Memory B cell (primary cell): ENCODE measurements at regions not wholly inside any gene's neighbourhood (a gene's known extent, or its start where the extent isn't known, plus 50 kb on each side); places are given as distances from the start of the nearest gene placed in this dataset.
A peak's percentile ranks its signal among the peaks of the same experiment; 100 is the strongest.
"Not testable (repeated sequence)": the region's sequence is repeated elsewhere in the genome, so short reads cannot be mapped to it uniquely, and the experiment has no call there.

Experiments used
- ATAC-seq: fragments of 150-1000 bp; cut with Tn5 transposase; 2 replicates; pipeline ENCODE4 v1.10.0; 2021; ENCODE audit warnings: low read depth, mild to moderate bottlenecking, moderate library complexity
- DNase-seq, 2 donors: peaks; one replicate each; pipeline ENCODE4 v3.0.0; 2022; ENCODE audit warnings: low spot score in 2 of 2
- H3K27ac Mint-ChIP-seq: one replicate; pipeline ENCODE4 v1.8.0; 2022; ENCODE audit warnings: mild to moderate bottlenecking, moderate library complexity, mixed read lengths
- H3K27me3 Mint-ChIP-seq: one replicate; pipeline ENCODE4 v1.8.0; 2022; ENCODE audit warnings: mixed read lengths
- H3K36me3 Mint-ChIP-seq: one replicate; pipeline ENCODE4 v1.8.0; 2022; ENCODE audit warnings: mild to moderate bottlenecking, mixed read lengths
- H3K4me1 Mint-ChIP-seq: one replicate; pipeline ENCODE4 v1.8.0; 2022; ENCODE audit warnings: mixed read lengths
- H3K4me3 Mint-ChIP-seq: one replicate; pipeline ENCODE4 v1.8.0; 2022; ENCODE audit warnings: mild to moderate bottlenecking, moderate library complexity, mixed read lengths
- H3K9me3 Mint-ChIP-seq: one replicate; pipeline ENCODE4 v1.8.0; 2022; ENCODE audit warnings: mixed read lengths

DNA sequence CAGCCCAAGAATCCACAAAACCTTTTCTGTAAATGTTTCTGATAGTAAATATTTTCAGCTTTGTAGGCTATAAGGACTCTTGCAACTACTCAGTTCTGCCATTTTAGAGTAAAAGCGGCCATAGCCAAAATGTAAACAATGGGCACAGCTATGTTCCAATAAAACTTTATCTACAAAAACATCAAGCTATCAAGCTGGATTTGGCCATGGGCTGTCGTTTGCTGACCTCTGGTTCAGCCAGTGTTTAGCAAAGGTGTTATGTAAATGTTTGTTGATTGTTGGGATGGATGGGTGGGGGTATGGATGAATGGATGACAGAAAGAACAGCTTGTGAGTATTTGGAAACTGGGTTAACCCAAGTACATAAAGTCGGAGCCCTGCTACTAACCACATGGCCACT, 111.1 kb upstream of the VRK1 start:
- no peak for DNase-seq
- Mint-ChIP-seq H3K4me1 (no peaks in the 10 kb centered on the region), H3K27ac (no peak overlapping the region), H3K4me3 (no peak overlapping the region), H3K9me3 (peaks cover 4% of the 10 kb centered on the region), H3K36me3 (no peaks in the 10 kb centered on the region), H3K27me3 (peaks cover 15% of the 10 kb centered on the region)
- ATAC-seq: no peak

DNA sequence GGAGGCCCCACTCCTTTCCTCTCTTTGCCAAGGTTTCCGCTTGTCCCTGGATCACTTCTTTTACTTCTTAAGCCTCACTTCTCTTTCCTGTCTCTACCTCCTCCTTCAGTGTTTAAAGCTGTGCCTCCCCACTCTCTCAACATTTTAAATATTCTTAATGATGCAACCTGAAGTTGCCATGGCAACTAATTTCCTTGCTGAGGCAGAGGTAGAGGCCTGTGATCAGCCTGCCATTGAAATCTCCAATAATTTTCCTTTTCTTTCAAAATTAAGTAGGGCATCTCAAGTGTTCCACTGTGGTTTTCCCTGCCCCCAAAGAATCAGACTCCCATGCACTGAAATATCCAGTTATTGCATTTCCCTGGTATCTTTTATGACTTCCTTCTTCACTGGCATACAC, 108.6 kb upstream of the VRK1 start:
- Mint-ChIP-seq H3K9me3 (peaks cover 3% of the 10 kb centered on the region), H3K4me1 (no peaks in the 10 kb centered on the region), H3K36me3 (no peaks in the 10 kb centered on the region), H3K4me3 (no peak overlapping the region), H3K27ac (no peak overlapping the region), H3K27me3 (peaks cover 11% of the 10 kb centered on the region)
- no peak for DNase-seq
- no peak for ATAC-seq

DNA sequence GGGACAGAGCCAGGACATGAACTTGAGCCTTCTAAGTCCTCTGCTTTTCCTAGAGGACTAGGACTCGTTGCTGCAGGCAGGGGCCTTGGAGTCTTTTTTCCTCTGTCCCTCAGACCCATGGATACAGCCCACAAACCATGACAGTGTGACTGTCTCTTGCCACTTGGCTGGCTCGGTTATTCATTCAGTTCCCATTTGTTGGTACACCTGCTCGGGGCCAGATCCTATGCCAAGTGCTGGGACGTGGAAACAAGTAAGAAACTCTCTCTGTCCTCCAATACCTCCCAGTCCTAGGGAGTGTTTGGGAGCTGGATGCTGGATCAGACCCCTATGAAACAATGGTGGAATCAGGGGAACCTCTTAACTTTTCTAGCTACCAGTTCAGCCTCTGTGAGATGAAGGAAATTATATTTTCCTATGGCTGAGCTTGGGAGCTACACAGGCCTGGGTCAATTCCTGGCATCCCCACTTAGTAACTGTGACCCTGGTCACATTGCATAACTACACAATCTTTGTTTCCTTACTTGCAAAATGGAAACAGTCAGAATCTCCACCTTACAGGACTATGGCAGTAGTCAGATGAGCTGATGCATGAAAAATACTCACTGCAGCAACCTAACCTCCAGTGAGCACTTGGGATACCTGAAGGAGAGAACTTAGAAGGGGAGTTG, 106.3 kb upstream of the VRK1 start:
- H3K36me3 Mint-ChIP-seq: no peaks in the 10 kb centered on the region
- no peak overlapping the region for H3K4me3 Mint-ChIP-seq
- H3K27me3 Mint-ChIP-seq: peaks cover 5% of the 10 kb centered on the region
- H3K27ac Mint-ChIP-seq: no peak overlapping the region
- no peaks in the 10 kb centered on the region for H3K4me1 Mint-ChIP-seq
- H3K9me3 Mint-ChIP-seq: peaks cover 1% of the 10 kb centered on the region
- no peak for DNase-seq
- ATAC-seq: no peak

DNA sequence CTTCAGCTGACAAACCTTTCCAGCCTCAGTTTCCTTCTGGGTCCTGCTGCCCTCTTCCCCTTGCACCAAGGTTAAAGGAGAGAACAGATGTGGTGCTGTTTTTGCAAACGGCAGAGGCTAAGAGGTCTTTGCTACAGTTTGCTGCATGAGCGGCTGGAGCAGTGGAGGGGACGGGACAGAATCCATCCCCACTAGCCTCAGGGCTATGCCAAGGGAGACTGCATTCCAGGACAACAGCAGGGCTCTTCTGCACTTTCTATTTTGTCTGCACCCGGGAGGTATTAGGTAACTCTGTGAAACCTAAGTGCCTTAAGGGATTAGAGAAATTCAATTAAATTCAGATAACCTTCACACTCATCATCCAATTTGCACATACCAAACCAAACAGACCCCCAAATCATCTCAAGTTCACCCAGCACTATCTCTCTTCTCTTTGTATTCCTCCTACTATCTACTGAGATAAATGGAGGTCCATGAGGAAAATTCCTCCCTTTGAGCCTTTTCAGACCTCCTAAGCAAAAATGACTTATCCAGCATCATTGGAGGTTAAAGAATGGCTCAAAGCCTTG, 103.8 kb upstream of the VRK1 start:
- ATAC-seq (no peak), DNase-seq (no peak)
- Mint-ChIP-seq H3K36me3 (no peaks in the 10 kb centered on the region), H3K9me3 (peaks cover 1% of the 10 kb centered on the region), H3K27me3 (peaks cover 5% of the 10 kb centered on the region), H3K4me1 (no peaks in the 10 kb centered on the region), H3K27ac (no peak overlapping the region), H3K4me3 (no peak overlapping the region)

DNA sequence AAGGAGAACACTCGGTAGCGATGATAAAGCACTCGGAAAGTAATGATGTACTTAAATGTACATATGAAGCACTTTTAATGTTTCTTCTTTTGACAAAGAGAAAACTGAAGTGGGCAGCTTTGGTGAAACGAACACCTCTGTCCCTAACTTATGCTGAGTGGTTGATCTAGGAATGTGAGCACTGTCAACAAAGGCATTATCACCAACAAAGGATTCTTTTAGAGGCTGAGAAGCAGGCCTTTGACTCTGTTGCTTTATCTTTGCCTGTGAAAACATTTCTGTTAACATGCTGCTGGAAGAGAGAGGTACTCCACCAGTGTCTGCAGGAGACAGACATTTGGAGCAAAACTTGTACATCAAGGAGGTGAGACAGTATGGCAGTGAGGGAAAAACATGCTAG, 103.2 kb upstream of the VRK1 start:
- Mint-ChIP-seq H3K36me3 (no peaks in the 10 kb centered on the region), H3K4me3 (no peak overlapping the region), H3K4me1 (no peaks in the 10 kb centered on the region), H3K9me3 (peaks cover 1% of the 10 kb centered on the region), H3K27me3 (peaks cover 5% of the 10 kb centered on the region), H3K27ac (no peak overlapping the region)
- DNase-seq (no peak), ATAC-seq (no peak)

DNA sequence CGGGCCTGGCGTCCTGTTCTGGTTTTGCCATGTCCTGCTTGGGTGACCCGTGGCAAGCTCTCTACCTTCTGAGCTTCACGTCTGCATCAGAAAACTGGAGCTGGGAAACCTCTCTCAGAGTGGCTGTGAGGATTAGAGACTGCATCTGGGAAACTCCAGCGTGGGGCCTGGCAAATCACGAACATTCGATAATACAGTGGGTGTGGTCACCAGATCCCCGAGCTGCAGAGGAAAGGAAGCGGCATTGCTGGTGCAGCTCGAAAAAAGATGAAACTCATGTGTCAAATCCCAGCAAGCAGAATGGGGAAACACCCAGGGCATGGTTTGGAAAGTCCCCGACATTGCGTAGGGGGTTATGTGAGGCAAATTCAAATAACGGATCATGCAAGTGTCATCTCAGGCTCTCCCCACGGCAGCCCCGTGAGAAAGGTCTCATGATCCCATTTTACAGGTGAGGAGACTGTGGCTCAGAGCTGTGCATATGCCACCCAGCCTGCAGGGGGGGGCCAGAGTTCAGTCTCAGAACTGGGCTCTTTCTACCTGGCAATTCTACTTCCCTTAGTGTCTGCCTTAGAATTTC, 98.1 kb upstream of the VRK1 start:
- Mint-ChIP-seq H3K27me3 (peaks cover 13% of the 10 kb centered on the region), H3K9me3 (peaks cover 2% of the 10 kb centered on the region)
- DNase-seq: peak in 1 of 2 donors; percentile 3

DNA sequence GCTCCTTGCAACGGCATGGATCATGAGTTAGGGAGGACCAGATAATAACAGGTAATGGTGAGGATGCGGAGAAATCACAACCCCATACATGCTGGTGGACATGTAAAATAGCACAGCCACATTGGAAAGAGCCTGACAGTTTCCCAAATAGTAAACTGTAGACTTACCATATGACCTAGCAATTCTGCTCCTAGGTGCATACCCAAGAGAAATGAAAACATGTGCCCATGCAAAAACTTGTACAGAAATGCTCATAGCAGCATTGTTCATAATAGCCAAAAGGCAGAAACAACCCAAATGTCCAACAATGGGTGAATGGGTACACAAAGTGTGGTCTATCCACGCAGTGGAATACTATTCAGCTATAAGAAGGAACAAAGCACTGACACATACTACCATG, 97.5 kb upstream of the VRK1 start:
- H3K9me3 Mint-ChIP-seq: peaks cover 2% of the 10 kb centered on the region
- no peak for ATAC-seq
- no peaks in the 10 kb centered on the region for H3K36me3 Mint-ChIP-seq
- H3K27me3 Mint-ChIP-seq: peaks cover 15% of the 10 kb centered on the region
- no peaks in the 10 kb centered on the region for H3K4me1 Mint-ChIP-seq
- H3K4me3 Mint-ChIP-seq: no peak overlapping the region
- no peak overlapping the region for H3K27ac Mint-ChIP-seq
- no peak for DNase-seq

More for the DNA sequence above, 98.1 kb upstream of the VRK1 start:
- H3K4me1 Mint-ChIP-seq: no peaks in the 10 kb centered on the region
- no peak overlapping the region for H3K4me3 Mint-ChIP-seq
- H3K36me3 Mint-ChIP-seq: no peaks in the 10 kb centered on the region
- H3K27ac Mint-ChIP-seq: no peak overlapping the region
- ATAC-seq: peak; percentile 86

DNA sequence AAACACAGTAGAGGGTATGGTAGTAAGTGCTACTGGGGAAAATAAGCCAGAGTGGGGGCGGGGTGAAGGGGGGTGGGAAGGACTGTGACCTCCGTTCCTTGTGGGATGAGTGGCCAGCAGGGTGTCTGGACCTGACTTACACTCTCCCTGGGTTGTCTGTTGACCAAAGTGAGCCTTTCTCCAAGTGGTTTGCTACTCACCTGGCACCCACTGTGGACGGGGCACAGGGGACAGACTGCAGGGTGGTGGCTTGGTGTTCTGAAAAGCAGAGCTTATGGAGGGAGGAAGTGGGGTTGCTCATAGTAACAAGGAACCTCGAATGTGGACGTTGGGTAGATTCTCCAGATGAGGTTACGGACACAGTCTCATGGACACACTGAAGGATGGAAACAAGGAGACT, 94.4 kb upstream of the VRK1 start:
- peaks cover 15% of the 10 kb centered on the region for H3K27me3 Mint-ChIP-seq

DNA sequence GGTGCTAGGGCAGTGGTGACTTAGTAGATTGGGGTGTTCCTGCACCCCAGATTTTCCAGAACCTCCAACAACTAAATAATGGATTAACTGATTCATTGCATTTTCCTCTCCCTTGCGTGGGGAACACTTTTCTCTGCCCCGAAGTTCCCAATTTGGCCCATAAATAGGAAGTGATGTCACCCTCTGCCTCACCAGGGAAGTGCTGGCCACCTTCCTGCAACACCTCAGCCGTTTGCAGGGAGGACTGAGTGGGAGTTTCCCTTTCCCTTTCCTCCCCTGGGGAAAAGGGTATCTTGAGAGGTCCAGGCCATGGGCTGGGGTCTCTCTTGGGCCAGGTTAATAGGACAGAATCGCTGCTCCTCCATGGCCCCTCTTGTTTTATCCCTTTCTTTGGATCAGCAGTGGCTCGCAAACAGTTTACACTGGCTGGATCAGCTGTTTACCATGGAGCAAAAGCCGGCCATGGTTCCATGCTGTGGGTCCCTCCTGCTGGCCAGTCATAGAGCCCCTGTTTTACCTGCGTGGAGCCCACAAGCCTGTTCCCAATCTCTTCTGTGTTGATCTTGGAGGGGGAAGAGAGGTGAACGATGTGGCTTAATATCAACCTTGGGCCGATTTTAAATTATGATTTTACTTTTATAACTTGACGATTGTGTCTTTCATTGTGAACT, 91.6 kb upstream of the VRK1 start:
- H3K4me1 Mint-ChIP-seq: no peaks in the 10 kb centered on the region
- H3K4me3 Mint-ChIP-seq: no peak overlapping the region
- no peaks in the 10 kb centered on the region for H3K9me3 Mint-ChIP-seq
- ATAC-seq: no peak
- peaks cover 14% of the 10 kb centered on the region for H3K27me3 Mint-ChIP-seq
- no peak overlapping the region for H3K27ac Mint-ChIP-seq
- DNase-seq: no peak
- H3K36me3 Mint-ChIP-seq: no peaks in the 10 kb centered on the region

More for the DNA sequence above, 94.4 kb upstream of the VRK1 start:
- Mint-ChIP-seq H3K27ac (no peak overlapping the region), H3K9me3 (peaks cover 2% of the 10 kb centered on the region), H3K4me1 (no peaks in the 10 kb centered on the region), H3K36me3 (no peaks in the 10 kb centered on the region), H3K4me3 (no peak overlapping the region)
- no peak for ATAC-seq
- no peak for DNase-seq

DNA sequence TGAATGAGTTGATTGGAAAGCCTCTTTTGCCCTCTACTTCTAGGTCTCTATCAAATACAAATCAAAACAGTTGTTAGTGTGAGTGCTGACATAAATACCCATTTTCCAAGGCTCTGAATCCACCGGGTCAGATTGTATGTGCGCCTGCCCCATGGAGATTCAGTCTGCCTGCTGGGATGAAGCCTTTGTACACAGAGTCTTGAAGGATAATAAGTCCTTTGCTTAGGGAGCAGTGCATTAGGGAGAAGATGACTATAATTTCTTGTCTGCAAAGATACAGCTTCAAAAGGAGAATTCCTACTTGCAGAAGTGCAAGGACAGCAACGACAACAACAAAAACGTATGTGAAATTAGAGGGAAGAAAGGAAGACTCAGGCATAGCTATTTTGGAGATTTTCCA, 90.3 kb upstream of the VRK1 start:
- no peak overlapping the region for H3K4me3 Mint-ChIP-seq
- ATAC-seq: no peak
- no peak overlapping the region for H3K27ac Mint-ChIP-seq
- no peaks in the 10 kb centered on the region for H3K36me3 Mint-ChIP-seq
- H3K27me3 Mint-ChIP-seq: peaks cover 14% of the 10 kb centered on the region
- no peaks in the 10 kb centered on the region for H3K4me1 Mint-ChIP-seq
- DNase-seq: no peak
- H3K9me3 Mint-ChIP-seq: no peaks in the 10 kb centered on the region

DNA sequence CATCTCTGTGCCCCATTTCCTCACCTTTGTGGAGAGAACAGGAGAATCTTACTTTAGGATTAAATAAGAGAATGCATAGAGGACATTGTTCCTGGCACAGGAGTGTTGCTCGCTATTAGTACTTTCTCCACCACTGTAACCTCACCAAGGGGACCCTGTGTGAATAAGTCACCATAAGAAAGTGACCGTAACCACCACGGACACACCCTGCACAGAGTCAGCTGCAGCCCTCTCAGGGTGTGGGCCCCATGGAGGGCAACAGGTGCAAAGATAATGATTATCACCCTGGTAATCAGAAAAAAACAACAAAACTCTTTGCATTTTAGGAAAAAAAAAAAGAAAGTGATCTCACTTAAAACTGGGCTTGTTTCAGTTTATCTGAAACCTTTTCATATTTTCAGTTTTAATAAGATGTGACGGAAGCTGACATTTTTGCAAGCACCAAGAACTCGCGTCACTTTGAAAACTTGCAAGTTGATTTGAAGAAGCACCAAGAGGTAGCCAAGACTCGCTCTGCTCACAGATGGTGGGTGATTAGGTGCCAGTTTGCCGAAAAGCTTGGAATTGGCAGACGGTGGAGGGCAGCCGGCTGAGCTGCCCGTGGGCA, 87.0 kb upstream of the VRK1 start:
- Mint-ChIP-seq H3K36me3 (no peaks in the 10 kb centered on the region), H3K9me3 (no peaks in the 10 kb centered on the region), H3K4me1 (no peaks in the 10 kb centered on the region), H3K4me3 (no peak overlapping the region), H3K27me3 (peaks cover 7% of the 10 kb centered on the region), H3K27ac (no peak overlapping the region)
- DNase-seq (no peak), ATAC-seq (no peak)

DNA sequence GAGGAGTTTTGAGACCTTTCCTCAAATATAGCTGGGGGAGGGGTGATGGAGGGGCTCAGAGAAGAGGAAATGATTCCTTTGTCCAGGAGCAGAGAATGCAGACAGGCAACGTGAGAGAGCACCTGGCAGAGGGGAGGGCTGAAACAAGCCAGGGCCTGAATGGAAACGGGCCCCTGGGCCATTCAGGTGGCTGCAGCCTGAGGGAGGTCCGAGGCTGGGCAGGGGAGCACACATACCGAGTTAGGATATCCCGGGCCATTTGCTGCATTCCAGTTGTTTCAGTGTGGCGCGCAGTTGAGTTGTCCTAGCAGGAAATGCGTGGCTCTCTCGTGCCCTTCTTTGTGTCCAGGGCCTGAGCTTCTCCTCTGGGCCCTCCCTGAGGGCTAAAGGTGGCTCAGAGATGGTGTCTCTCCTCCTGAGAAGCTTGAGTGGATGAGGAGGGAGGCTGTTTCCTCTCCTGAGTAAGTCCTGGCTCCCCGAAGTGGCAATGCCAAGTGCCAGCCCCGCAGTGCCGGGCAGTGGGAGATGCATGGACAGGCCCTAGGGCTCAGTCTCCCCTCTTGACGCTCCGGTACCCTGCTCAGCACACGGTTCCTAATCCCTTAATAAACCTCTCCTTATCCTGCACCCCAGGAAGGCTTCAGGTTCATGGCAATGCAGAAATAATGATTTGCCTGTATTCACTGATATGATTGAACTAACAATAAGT, 85.5 kb upstream of the VRK1 start:
- DNase-seq: no peak
- Mint-ChIP-seq H3K4me1 (no peaks in the 10 kb centered on the region), H3K36me3 (no peaks in the 10 kb centered on the region), H3K27ac (no peak overlapping the region), H3K4me3 (no peak overlapping the region), H3K27me3 (peaks cover 7% of the 10 kb centered on the region), H3K9me3 (no peaks in the 10 kb centered on the region)
- no peak for ATAC-seq

DNA sequence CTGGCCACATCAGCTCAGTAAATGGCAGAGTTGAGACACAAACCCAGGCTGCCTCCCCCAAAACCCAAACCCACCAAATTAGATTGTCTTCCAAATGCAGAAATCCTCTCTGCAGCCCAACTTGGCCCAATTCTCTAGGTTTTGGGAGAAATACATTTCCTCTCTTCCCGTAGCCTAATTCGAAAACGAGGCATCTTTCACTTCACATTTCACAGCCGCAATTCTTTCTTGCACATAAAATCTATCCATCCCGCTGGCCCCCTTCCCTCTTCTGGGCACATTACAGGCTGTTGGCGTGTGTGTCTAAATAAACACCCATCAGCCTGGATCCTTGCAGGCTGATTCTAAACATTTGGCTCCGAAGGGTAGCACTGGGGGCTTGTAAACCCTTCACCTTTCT, 83.8 kb upstream of the VRK1 start:
- H3K27me3 Mint-ChIP-seq: peaks cover 7% of the 10 kb centered on the region
- no peak overlapping the region for H3K4me3 Mint-ChIP-seq
- no peak for ATAC-seq
- H3K36me3 Mint-ChIP-seq: no peaks in the 10 kb centered on the region
- H3K4me1 Mint-ChIP-seq: no peaks in the 10 kb centered on the region
- no peak overlapping the region for H3K27ac Mint-ChIP-seq
- DNase-seq: no peak
- H3K9me3 Mint-ChIP-seq: no peaks in the 10 kb centered on the region

DNA sequence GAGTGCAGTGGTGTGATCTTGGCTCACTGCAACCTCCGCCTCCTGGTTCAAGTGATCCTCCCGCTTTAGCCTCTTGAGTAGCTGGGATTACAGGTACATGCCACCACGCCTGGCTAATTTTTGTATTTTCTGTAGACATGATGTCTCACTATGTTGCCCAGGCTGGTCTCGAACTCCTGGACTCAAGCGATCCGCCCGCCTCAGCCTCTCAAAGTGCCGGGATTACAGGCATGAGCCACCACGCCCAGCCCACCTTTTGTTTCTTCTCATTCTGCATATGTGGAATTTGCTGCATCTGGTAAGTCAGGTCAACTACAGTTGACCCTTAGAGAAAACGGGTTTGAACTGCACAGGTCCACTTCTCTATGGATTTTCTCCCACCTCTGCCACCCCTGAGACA, 82.6 kb upstream of the VRK1 start:
- H3K27ac Mint-ChIP-seq, DNase-seq, H3K27me3 Mint-ChIP-seq, ATAC-seq, H3K4me3 Mint-ChIP-seq, H3K36me3 Mint-ChIP-seq, H3K9me3 Mint-ChIP-seq, H3K4me1 Mint-ChIP-seq: not testable (repeated sequence)
